ENCODE measurements at regions not wholly inside any gene's neighbourhood (a gene's known extent, or its start where the extent isn't known, plus 50 kb on each side); places are given as distances from the start of the nearest gene placed in this dataset.

DNA sequence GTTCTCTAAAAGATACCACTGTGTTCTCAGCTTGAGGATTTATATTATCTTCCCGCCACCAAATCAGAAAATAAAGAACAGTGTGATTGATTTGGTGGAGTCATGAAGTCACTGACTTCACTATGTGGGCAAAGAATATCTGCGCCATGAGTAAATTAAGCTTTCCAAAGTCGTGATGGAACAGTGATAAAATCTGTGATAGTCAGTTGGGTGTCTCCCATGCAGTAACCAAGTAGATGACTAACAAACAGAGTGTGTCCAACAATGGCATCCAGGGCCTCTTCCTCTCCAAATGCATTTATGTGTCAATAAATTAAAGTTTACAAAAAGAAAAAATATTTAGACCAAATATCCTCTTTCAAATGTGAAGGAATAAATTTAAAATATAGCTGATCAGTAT lies 87.0 kb upstream of the DST start:
- Histone ChIP-seq H3K27me3 (ENCODE audit: insufficient read depth) (no peaks in the 10 kb centered on the region), H3K27ac (ENCODE audit: low read depth) (no peak overlapping the region), H3K4me2 (no peak overlapping the region), H3K79me2 (replicated peaks; ENCODE audit: insufficient read depth) (peaks cover 80% of the 10 kb centered on the region), H4K20me1 (replicated peaks; ENCODE audit: insufficient read depth) (no peaks in the 10 kb centered on the region), H3K4me1 (ENCODE audit: insufficient read depth) (peaks cover 43% of the 10 kb centered on the region), H3K36me3 (ENCODE audit: insufficient read depth) (no peaks in the 10 kb centered on the region), H3F3A (replicated peaks; ENCODE audit: low read depth) (no peaks in the 10 kb centered on the region), H3K9me2 (ENCODE audit: insufficient read depth) (no peaks in the 10 kb centered on the region), H2AFZ (no peak overlapping the region), H3K4me3 (no peak overlapping the region)
- no peaks in the 10 kb centered on the region for H3K9me3 Mint-ChIP-seq
- TF ChIP-seq ZNF114 (CRISPR knock-in tag; IDR thresholded peaks at IDR 0.05), result no peak
- TF ChIP-seq, protein P1, sequence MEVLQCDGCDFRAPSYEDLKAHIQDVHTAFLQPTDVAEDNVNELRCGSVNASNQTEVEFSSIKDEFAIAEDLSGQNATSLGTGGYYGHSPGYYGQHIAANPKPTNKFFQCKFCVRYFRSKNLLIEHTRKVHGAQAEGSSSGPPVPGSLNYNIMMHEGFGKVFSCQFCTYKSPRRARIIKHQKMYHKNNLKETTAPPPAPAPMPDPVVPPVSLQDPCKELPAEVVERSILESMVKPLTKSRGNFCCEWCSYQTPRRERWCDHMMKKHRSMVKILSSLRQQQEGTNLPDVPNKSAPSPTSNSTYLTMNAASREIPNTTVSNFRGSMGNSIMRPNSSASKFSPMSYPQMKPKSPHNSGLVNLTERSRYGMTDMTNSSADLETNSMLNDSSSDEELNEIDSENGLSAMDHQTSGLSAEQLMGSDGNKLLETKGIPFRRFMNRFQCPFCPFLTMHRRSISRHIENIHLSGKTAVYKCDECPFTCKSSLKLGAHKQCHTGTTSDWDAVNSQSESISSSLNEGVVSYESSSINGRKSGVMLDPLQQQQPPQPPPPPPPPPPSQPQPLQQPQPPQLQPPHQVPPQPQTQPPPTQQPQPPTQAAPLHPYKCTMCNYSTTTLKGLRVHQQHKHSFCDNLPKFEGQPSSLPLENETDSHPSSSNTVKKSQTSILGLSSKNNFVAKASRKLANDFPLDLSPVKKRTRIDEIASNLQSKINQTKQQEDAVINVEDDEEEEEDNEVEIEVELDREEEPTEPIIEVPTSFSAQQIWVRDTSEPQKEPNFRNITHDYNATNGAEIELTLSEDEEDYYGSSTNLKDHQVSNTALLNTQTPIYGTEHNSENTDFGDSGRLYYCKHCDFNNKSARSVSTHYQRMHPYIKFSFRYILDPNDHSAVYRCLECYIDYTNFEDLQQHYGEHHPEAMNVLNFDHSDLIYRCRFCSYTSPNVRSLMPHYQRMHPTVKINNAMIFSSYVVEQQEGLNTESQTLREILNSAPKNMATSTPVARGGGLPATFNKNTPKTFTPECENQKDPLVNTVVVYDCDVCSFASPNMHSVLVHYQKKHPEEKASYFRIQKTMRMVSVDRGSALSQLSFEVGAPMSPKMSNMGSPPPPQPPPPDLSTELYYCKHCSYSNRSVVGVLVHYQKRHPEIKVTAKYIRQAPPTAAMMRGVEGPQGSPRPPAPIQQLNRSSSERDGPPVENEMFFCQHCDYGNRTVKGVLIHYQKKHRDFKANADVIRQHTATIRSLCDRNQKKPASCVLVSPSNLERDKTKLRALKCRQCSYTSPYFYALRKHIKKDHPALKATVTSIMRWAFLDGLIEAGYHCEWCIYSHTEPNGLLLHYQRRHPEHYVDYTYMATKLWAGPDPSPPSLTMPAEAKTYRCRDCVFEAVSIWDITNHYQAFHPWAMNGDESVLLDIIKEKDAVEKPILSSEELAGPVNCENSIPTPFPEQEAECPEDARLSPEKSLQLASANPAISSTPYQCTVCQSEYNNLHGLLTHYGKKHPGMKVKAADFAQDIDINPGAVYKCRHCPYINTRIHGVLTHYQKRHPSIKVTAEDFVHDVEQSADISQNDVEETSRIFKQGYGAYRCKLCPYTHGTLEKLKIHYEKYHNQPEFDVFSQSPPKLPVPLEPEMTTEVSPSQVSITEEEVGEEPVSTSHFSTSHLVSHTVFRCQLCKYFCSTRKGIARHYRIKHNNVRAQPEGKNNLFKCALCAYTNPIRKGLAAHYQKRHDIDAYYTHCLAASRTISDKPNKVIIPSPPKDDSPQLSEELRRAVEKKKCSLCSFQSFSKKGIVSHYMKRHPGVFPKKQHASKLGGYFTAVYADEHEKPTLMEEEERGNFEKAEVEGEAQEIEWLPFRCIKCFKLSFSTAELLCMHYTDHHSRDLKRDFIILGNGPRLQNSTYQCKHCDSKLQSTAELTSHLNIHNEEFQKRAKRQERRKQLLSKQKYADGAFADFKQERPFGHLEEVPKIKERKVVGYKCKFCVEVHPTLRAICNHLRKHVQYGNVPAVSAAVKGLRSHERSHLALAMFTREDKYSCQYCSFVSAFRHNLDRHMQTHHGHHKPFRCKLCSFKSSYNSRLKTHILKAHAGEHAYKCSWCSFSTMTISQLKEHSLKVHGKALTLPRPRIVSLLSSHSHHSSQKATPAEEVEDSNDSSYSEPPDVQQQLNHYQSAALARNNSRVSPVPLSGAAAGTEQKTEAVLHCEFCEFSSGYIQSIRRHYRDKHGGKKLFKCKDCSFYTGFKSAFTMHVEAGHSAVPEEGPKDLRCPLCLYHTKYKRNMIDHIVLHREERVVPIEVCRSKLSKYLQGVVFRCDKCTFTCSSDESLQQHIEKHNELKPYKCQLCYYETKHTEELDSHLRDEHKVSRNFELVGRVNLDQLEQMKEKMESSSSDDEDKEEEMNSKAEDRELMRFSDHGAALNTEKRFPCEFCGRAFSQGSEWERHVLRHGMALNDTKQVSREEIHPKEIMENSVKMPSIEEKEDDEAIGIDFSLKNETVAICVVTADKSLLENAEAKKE (CRISPR knock-in tag; IDR thresholded peaks at IDR 0.05), result no peak
- TF ChIP-seq JUNB (IDR thresholded peaks at IDR 0.05; ENCODE audit: unreplicated experiment), result no peak
- TF ChIP-seq NANOG (IDR thresholded peaks at IDR 0.05; ENCODE audit: borderline replicate concordance), result no peak
- no peak for TF ChIP-seq ETS1 (IDR thresholded peaks at IDR 0.05)
- no peak for TF ChIP-seq POLR2AphosphoS5 (IDR thresholded peaks at IDR 0.05; ENCODE audit: low read depth)
- TF ChIP-seq STAT1 (IDR thresholded peaks at IDR 0.05; ENCODE audit: unreplicated experiment), result no peak
- no peak for TF ChIP-seq EZH2phosphoT487 (IDR thresholded peaks at IDR 0.05; ENCODE audit: unreplicated experiment)
- TF ChIP-seq CREB1 (CRISPR knock-in tag; IDR thresholded peaks at IDR 0.05; ENCODE audit: low read depth), result no peak
- no peak for TF ChIP-seq ZNF331 (CRISPR knock-in tag; IDR thresholded peaks at IDR 0.05; ENCODE audit: low read depth)
- TF ChIP-seq, protein P2, sequence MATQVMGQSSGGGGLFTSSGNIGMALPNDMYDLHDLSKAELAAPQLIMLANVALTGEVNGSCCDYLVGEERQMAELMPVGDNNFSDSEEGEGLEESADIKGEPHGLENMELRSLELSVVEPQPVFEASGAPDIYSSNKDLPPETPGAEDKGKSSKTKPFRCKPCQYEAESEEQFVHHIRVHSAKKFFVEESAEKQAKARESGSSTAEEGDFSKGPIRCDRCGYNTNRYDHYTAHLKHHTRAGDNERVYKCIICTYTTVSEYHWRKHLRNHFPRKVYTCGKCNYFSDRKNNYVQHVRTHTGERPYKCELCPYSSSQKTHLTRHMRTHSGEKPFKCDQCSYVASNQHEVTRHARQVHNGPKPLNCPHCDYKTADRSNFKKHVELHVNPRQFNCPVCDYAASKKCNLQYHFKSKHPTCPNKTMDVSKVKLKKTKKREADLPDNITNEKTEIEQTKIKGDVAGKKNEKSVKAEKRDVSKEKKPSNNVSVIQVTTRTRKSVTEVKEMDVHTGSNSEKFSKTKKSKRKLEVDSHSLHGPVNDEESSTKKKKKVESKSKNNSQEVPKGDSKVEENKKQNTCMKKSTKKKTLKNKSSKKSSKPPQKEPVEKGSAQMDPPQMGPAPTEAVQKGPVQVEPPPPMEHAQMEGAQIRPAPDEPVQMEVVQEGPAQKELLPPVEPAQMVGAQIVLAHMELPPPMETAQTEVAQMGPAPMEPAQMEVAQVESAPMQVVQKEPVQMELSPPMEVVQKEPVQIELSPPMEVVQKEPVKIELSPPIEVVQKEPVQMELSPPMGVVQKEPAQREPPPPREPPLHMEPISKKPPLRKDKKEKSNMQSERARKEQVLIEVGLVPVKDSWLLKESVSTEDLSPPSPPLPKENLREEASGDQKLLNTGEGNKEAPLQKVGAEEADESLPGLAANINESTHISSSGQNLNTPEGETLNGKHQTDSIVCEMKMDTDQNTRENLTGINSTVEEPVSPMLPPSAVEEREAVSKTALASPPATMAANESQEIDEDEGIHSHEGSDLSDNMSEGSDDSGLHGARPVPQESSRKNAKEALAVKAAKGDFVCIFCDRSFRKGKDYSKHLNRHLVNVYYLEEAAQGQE (IDR thresholded peaks at IDR 0.05; ENCODE audit: unreplicated experiment), result no peak
- no peak for TF ChIP-seq CTCF (conservative IDR thresholded peaks at IDR 0.05; ENCODE audit: low read depth in 2 of 2)
- no peak for TF ChIP-seq EZH2 (IDR thresholded peaks at IDR 0.05; ENCODE audit: low read depth, unreplicated experiment)
- H3K4me3 Mint-ChIP-seq, result no peak overlapping the region
- H3K4me1 Mint-ChIP-seq, result peaks cover 45% of the 10 kb centered on the region
- no peak overlapping the region for H3K27ac Mint-ChIP-seq
- no peak for DNase-seq (ENCODE audit: low spot score)
- no peaks in the 10 kb centered on the region for H3K36me3 Mint-ChIP-seq (ENCODE audit: low read depth)
- ATAC-seq, result no peak
- peaks cover 4% of the 10 kb centered on the region for H3K27me3 Mint-ChIP-seq (ENCODE audit: insufficient read depth, low read depth, poor library complexity)

All from GM23338 (cell line).